Keratinocyte (primary cell): ENCODE measurements at regions not wholly inside any gene's neighbourhood (a gene's known extent, or its start where the extent isn't known, plus 50 kb on each side); places are given as distances from the start of the nearest gene placed in this dataset.

Experiments used
- DNase-seq: peaks from one replicate; pipeline ENCODE4 v3.0.0-alpha.2; 2011; ENCODE audit warnings: low read depth, missing footprints, low spot score
- FAIRE-seq: peaks from 2 replicates; lab custom pipeline; 2011; peaks lifted over from hg19 to GRCh38; lab: Jason Lieb, UNC
- H2AFZ ChIP-seq: 2 replicates; pipeline ENCODE4 v1.6.0; 2012; ENCODE audit warnings: low read length, control low read depth, inconsistent platforms; ENCODE audit not compliant: control insufficient read depth
- H3K27ac ChIP-seq: 2 replicates; pipeline ENCODE4 v1.5.1; 2011; ENCODE audit warnings: low read length; ENCODE audit not compliant: control insufficient read depth, insufficient read depth
- H3K27me3 ChIP-seq: 3 replicates; pipeline ENCODE4 v1.6.0; 2011; ENCODE audit warnings: low read length; ENCODE audit not compliant: control insufficient read depth, insufficient read depth; ENCODE audit errors: extremely low read depth
- H3K36me3 ChIP-seq, 2 experiments: 2 replicates in 1 of 2; 3 replicates in 1 of 2; pipeline ENCODE4 v1.5.1; 2011; ENCODE audit warnings: low read length in 2 of 2, mild to moderate bottlenecking in 1 of 2; ENCODE audit not compliant: control insufficient read depth in 2 of 2, insufficient read depth in 2 of 2; ENCODE audit errors: extremely low read depth in 1 of 2
- H3K4me1 ChIP-seq: 3 replicates; pipeline ENCODE4 v1.5.1; 2011; ENCODE audit warnings: low read length; ENCODE audit not compliant: control insufficient read depth, insufficient read depth; ENCODE audit errors: extremely low read depth
- H3K4me2 ChIP-seq: 3 replicates; pipeline ENCODE4 v1.6.0; 2011; ENCODE audit warnings: low read depth, low read length; ENCODE audit not compliant: control insufficient read depth, insufficient read depth; ENCODE audit errors: extremely low read depth
- H3K4me3 ChIP-seq, 3 experiments: fragments of 200-600 bp in 1 of 3; sonication (generic) in 1 of 3; 2 replicates in 2 of 3; 3 replicates in 1 of 3; pipeline ENCODE4 v1.5.1; 2011 to 2016; ENCODE audit warnings: low read length in 3 of 3, mild to moderate bottlenecking in 3 of 3, control low read depth in 2 of 3, inconsistent platforms in 1 of 3, low read depth in 1 of 3, mixed read lengths in 1 of 3, mixed run types in 1 of 3, moderate library complexity in 1 of 3; ENCODE audit not compliant: control insufficient read depth in 2 of 3, insufficient read depth in 2 of 3; ENCODE audit errors: extremely low read depth in 1 of 3
- H3K79me2 ChIP-seq: 2 replicates; pipeline ENCODE4 v1.6.0; 2012; ENCODE audit warnings: low read length; ENCODE audit not compliant: control insufficient read depth, insufficient read depth
- H3K9ac ChIP-seq: 3 replicates; pipeline ENCODE4 v1.6.0; 2011; ENCODE audit warnings: low read length; ENCODE audit not compliant: control insufficient read depth, insufficient read depth; ENCODE audit errors: extremely low read depth
- H3K9me1 ChIP-seq: 3 replicates; pipeline ENCODE4 v1.6.0; 2011; ENCODE audit warnings: low read length; ENCODE audit not compliant: control insufficient read depth, insufficient read depth; ENCODE audit errors: extremely low read depth
- H3K9me3 ChIP-seq: 2 replicates; pipeline ENCODE4 v1.5.1; 2012; ENCODE audit warnings: low read depth, low read length; ENCODE audit not compliant: control insufficient read depth
- H4K20me1 ChIP-seq: 3 replicates; pipeline ENCODE4 v1.6.0; 2011; ENCODE audit warnings: low read length; ENCODE audit not compliant: control insufficient read depth, insufficient read depth; ENCODE audit errors: extremely low read depth
- EZH2 ChIP-seq: IDR thresholded peaks from one replicate; pipeline ENCODE4 v1.6.1; 2012; ENCODE audit warnings: inconsistent platforms, mild to moderate bottlenecking, low read length, moderate library complexity
- dilution Hi-C: fragments of 300-500 bp; cut with MboI; formaldehyde crosslinking; loops from one replicate; pipeline ENCODE4 v1.7.0; 2020; ENCODE audit warnings: low sequenced_read_pairs; ENCODE audit not compliant: extremely low pct_ligation_motif_present
- TF ChIP-seq, protein P1 (sequence below), 3 experiments: IDR thresholded peaks in 1 of 3; conservative IDR thresholded peaks in 1 of 3; optimal IDR thresholded peaks in 1 of 3; 2 replicates in 2 of 3; 3 replicates in 1 of 3; pipeline versions ENCODE3 to v1.5.1; 2011; ENCODE audit warnings: low read length in 3 of 3, mild to moderate bottlenecking in 3 of 3, moderate library complexity in 2 of 3, control low read depth in 1 of 3, inconsistent platforms in 1 of 3; ENCODE audit not compliant: insufficient read depth in 2 of 3; ENCODE audit errors: extremely low read depth in 1 of 3

- Histone ChIP-seq H3K4me3 (no peak overlapping the region), H3K9me1 (no peaks in the 10 kb centered on the region), H4K20me1 (no peaks in the 10 kb centered on the region), H3K9ac (no peak overlapping the region), H3K27me3 (no peaks in the 10 kb centered on the region), H3K36me3 (no peaks in the 10 kb centered on the region), H3K4me1 (no peaks in the 10 kb centered on the region), H2AFZ (no peak overlapping the region), H3K4me2 (no peak overlapping the region), H3K79me2 (no peaks in the 10 kb centered on the region), H3K27ac (no peak overlapping the region), H3K9me3 (no peaks in the 10 kb centered on the region)
- DNase-seq (no peak), FAIRE-seq (no peak)
- dilution Hi-C loops: no loop called here
- TF ChIP-seq, protein P1, sequence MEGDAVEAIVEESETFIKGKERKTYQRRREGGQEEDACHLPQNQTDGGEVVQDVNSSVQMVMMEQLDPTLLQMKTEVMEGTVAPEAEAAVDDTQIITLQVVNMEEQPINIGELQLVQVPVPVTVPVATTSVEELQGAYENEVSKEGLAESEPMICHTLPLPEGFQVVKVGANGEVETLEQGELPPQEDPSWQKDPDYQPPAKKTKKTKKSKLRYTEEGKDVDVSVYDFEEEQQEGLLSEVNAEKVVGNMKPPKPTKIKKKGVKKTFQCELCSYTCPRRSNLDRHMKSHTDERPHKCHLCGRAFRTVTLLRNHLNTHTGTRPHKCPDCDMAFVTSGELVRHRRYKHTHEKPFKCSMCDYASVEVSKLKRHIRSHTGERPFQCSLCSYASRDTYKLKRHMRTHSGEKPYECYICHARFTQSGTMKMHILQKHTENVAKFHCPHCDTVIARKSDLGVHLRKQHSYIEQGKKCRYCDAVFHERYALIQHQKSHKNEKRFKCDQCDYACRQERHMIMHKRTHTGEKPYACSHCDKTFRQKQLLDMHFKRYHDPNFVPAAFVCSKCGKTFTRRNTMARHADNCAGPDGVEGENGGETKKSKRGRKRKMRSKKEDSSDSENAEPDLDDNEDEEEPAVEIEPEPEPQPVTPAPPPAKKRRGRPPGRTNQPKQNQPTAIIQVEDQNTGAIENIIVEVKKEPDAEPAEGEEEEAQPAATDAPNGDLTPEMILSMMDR (optimal IDR thresholded peaks at IDR 0.05 in 1 of 3, IDR thresholded peaks at IDR 0.05 in 1 of 3, conservative IDR thresholded peaks at IDR 0.05 in 1 of 3; ENCODE audit: extremely low read depth in 1 of 3, insufficient read depth in 2 of 3, low read length in 3 of 3): no peak
- TF ChIP-seq EZH2: no peak
Observed at GRCh38 chr18:55768255-55768654, 180.3 kb upstream of the TCF4 start.

DNA sequence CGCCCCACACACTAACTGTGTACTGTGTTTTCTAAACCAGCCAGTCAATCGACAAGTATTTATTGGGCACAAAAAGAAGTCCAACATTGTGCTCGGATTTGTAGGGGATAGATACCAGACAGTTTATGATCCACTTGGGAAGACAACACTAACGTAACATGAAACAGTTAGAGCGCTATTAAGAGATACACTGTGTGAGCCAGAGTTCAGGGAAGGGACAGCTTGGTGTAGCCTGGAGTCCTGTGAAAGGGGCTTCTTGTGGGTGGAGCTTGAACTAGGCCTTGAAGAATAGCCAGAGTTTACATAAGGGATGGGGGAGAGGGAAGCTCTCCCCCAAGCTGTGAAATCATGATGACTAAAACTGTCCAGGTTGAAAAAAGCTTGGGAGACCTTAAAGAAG lies 176.4 kb upstream of the TCF4 start:
- H3K4me1 ChIP-seq: no peaks in the 10 kb centered on the region
- no peak for DNase-seq
- H3K9me1 ChIP-seq: no peaks in the 10 kb centered on the region
- no peak overlapping the region for H3K27ac ChIP-seq
- H2AFZ ChIP-seq: no peak overlapping the region
- no peaks in the 10 kb centered on the region for H3K9me3 ChIP-seq
- no peak overlapping the region for H3K4me3 ChIP-seq
- H3K9ac ChIP-seq: no peak overlapping the region
- no peaks in the 10 kb centered on the region for H3K79me2 ChIP-seq
- FAIRE-seq: no peak
- H3K36me3 ChIP-seq: no peaks in the 10 kb centered on the region
- TF ChIP-seq, protein P1 (optimal IDR thresholded peaks at IDR 0.05 in 1 of 3, IDR thresholded peaks at IDR 0.05 in 1 of 3, conservative IDR thresholded peaks at IDR 0.05 in 1 of 3; ENCODE audit: extremely low read depth in 1 of 3, insufficient read depth in 2 of 3, low read length in 3 of 3): no peak
- no peak for TF ChIP-seq EZH2
- dilution Hi-C loops: no loop called here
- H4K20me1 ChIP-seq: no peaks in the 10 kb centered on the region
- H3K4me2 ChIP-seq: no peak overlapping the region
- H3K27me3 ChIP-seq: no peaks in the 10 kb centered on the region
